ENCODE measurements at regions not wholly inside any gene's neighbourhood (a gene's known extent, or its start where the extent isn't known, plus 50 kb on each side); places are given as distances from the start of the nearest gene placed in this dataset.

- H3K4me3 ChIP-seq = no peak overlapping the region
- H3K9me3 ChIP-seq (ENCODE audit: control insufficient read depth in 4 of 4, insufficient read depth in 3 of 4, low read length in 3 of 4) = no peaks in the 10 kb centered on the region
- H3K36me3 ChIP-seq (ENCODE audit: control insufficient read depth in 4 of 4, insufficient read depth in 4 of 4, low read length in 4 of 4) = no peaks in the 10 kb centered on the region
- H3K27ac ChIP-seq (ENCODE audit: low read depth in 1 of 2, low read length in 1 of 2) = no peak overlapping the region
- ATAC-seq (ENCODE audit: insufficient read depth, low FRiP score) (no peak), DNase-seq (no peak)
- peaks cover 0 to 4% (median 0%) of the 10 kb centered on the region in 5 donors for H3K4me1 ChIP-seq (ENCODE audit: control insufficient read depth in 5 of 5, insufficient read depth in 5 of 5, low read length in 5 of 5)
- no peak overlapping the region for H3K9ac ChIP-seq (ENCODE audit: insufficient read depth in 1 of 2, low read length in 2 of 2)
- TF ChIP-seq, protein P1, sequence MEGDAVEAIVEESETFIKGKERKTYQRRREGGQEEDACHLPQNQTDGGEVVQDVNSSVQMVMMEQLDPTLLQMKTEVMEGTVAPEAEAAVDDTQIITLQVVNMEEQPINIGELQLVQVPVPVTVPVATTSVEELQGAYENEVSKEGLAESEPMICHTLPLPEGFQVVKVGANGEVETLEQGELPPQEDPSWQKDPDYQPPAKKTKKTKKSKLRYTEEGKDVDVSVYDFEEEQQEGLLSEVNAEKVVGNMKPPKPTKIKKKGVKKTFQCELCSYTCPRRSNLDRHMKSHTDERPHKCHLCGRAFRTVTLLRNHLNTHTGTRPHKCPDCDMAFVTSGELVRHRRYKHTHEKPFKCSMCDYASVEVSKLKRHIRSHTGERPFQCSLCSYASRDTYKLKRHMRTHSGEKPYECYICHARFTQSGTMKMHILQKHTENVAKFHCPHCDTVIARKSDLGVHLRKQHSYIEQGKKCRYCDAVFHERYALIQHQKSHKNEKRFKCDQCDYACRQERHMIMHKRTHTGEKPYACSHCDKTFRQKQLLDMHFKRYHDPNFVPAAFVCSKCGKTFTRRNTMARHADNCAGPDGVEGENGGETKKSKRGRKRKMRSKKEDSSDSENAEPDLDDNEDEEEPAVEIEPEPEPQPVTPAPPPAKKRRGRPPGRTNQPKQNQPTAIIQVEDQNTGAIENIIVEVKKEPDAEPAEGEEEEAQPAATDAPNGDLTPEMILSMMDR (IDR thresholded peaks at IDR 0.05; ENCODE audit: control extremely low read depth, extremely low read depth) = no peak
- 94 to 95% methylated on average over 4 of the region's 4 CpGs for WGBS, 2 donors
- no peaks in the 10 kb centered on the region for H3K27me3 ChIP-seq (ENCODE audit: control insufficient read depth in 3 of 3, insufficient read depth in 3 of 3, low read length in 2 of 3)
These were observed 88.7 kb downstream of the SLITRK6 start for GRCh38 chr13:85710545-85710944.

- Histone ChIP-seq H3K9ac (ENCODE audit: insufficient read depth in 1 of 2, low read length in 2 of 2) (no peak overlapping the region), H3K27ac (ENCODE audit: low read depth in 1 of 2, low read length in 1 of 2) (no peak overlapping the region), H3K4me3 (no peak overlapping the region), H3K4me1 (ENCODE audit: control insufficient read depth in 5 of 5, insufficient read depth in 5 of 5, low read length in 5 of 5) (peaks cover 0 to 4% (median 0%) of the 10 kb centered on the region in 5 donors), H3K27me3 (ENCODE audit: control insufficient read depth in 3 of 3, insufficient read depth in 3 of 3, low read length in 2 of 3) (no peaks in the 10 kb centered on the region), H3K36me3 (ENCODE audit: control insufficient read depth in 4 of 4, insufficient read depth in 4 of 4, low read length in 4 of 4) (no peaks in the 10 kb centered on the region), H3K9me3 (ENCODE audit: control insufficient read depth in 4 of 4, insufficient read depth in 3 of 4, low read length in 3 of 4) (no peaks in the 10 kb centered on the region)
- TF ChIP-seq, protein P1 (IDR thresholded peaks at IDR 0.05; ENCODE audit: control extremely low read depth, extremely low read depth) = no peak
- WGBS, 2 donors = 86 to 92% methylated on average over 1 of the region's 1 CpG
- ATAC-seq (ENCODE audit: insufficient read depth, low FRiP score) (no peak), DNase-seq (no peak)
These were observed 89.5 kb downstream of the SLITRK6 start for GRCh38 chr13:85709721-85710120.

- Histone ChIP-seq H3K27me3 (ENCODE audit: control insufficient read depth in 3 of 3, insufficient read depth in 3 of 3, low read length in 2 of 3) (no peaks in the 10 kb centered on the region), H3K4me1 (ENCODE audit: control insufficient read depth in 5 of 5, insufficient read depth in 5 of 5, low read length in 5 of 5) (peaks cover 0 to 4% (median 0%) of the 10 kb centered on the region in 5 donors), H3K36me3 (ENCODE audit: control insufficient read depth in 4 of 4, insufficient read depth in 4 of 4, low read length in 4 of 4) (no peaks in the 10 kb centered on the region), H3K4me3 (no peak overlapping the region), H3K9ac (ENCODE audit: insufficient read depth in 1 of 2, low read length in 2 of 2) (no peak overlapping the region), H3K27ac (ENCODE audit: low read depth in 1 of 2, low read length in 1 of 2) (no peak overlapping the region), H3K9me3 (ENCODE audit: control insufficient read depth in 4 of 4, insufficient read depth in 3 of 4, low read length in 3 of 4) (no peaks in the 10 kb centered on the region)
- no peak for DNase-seq
- ATAC-seq (ENCODE audit: insufficient read depth, low FRiP score) = no peak
- TF ChIP-seq, protein P1 (IDR thresholded peaks at IDR 0.05; ENCODE audit: control extremely low read depth, extremely low read depth) = no peak
- whole genome bisulfite sequencing, 2 donors = 35 to 56% methylated on average over 2 of the region's 2 CpGs
These were observed 90.1 kb downstream of the SLITRK6 start for GRCh38 chr13:85709072-85709471.

GRCh38 chr13:85700906-85701305, 98.3 kb downstream of the SLITRK6 start:
- no peak for ATAC-seq (ENCODE audit: insufficient read depth, low FRiP score)
- Histone ChIP-seq H3K4me3 (no peak overlapping the region), H3K27ac (ENCODE audit: low read depth in 1 of 2, low read length in 1 of 2) (no peak overlapping the region), H3K4me1 (ENCODE audit: control insufficient read depth in 5 of 5, insufficient read depth in 5 of 5, low read length in 5 of 5) (no peaks in the 10 kb centered on the region), H3K9ac (ENCODE audit: insufficient read depth in 1 of 2, low read length in 2 of 2) (no peak overlapping the region), H3K27me3 (ENCODE audit: control insufficient read depth in 3 of 3, insufficient read depth in 3 of 3, low read length in 2 of 3) (no peaks in the 10 kb centered on the region), H3K36me3 (ENCODE audit: control insufficient read depth in 4 of 4, insufficient read depth in 4 of 4, low read length in 4 of 4) (no peaks in the 10 kb centered on the region), H3K9me3 (ENCODE audit: control insufficient read depth in 4 of 4, insufficient read depth in 3 of 4, low read length in 3 of 4) (no peaks in the 10 kb centered on the region)
- 67 to 72% methylated on average over 4 of the region's 4 CpGs for WGBS, 2 donors
- TF ChIP-seq, protein P1 (IDR thresholded peaks at IDR 0.05; ENCODE audit: control extremely low read depth, extremely low read depth) = no peak
- DNase-seq = no peak

Data from lung (tissue), 11 donors.